ENCODE measurements at regions not wholly inside any gene's neighbourhood (a gene's known extent, or its start where the extent isn't known, plus 50 kb on each side); places are given as distances from the start of the nearest gene placed in this dataset.

- no peak overlapping the region for H3K27ac Mint-ChIP-seq
- H3K27me3 Mint-ChIP-seq: no peaks in the 10 kb centered on the region
- intact Hi-C loops (cut with micrococcal nuclease): no loop called here
- H3K4me3 Mint-ChIP-seq: no peak overlapping the region
- CTCF ChIA-PET: no interaction called here
- H3K9me3 Mint-ChIP-seq: no peaks in the 10 kb centered on the region
- TF ChIP-seq, protein P1, sequence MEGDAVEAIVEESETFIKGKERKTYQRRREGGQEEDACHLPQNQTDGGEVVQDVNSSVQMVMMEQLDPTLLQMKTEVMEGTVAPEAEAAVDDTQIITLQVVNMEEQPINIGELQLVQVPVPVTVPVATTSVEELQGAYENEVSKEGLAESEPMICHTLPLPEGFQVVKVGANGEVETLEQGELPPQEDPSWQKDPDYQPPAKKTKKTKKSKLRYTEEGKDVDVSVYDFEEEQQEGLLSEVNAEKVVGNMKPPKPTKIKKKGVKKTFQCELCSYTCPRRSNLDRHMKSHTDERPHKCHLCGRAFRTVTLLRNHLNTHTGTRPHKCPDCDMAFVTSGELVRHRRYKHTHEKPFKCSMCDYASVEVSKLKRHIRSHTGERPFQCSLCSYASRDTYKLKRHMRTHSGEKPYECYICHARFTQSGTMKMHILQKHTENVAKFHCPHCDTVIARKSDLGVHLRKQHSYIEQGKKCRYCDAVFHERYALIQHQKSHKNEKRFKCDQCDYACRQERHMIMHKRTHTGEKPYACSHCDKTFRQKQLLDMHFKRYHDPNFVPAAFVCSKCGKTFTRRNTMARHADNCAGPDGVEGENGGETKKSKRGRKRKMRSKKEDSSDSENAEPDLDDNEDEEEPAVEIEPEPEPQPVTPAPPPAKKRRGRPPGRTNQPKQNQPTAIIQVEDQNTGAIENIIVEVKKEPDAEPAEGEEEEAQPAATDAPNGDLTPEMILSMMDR (IDR thresholded peaks at IDR 0.05): no peak
- POLR2A ChIA-PET: no interaction called here
- no peaks in the 10 kb centered on the region for H3K36me3 Mint-ChIP-seq (ENCODE audit: low read depth)
- no peak for ATAC-seq (ENCODE audit: low read depth)
- DNase-seq: no peak
- peaks cover 2% of the 10 kb centered on the region for H3K4me1 Mint-ChIP-seq
These were observed 382.2 kb downstream of the ICE1 start for GRCh38 chr5:5804478-5805233.

DNA sequence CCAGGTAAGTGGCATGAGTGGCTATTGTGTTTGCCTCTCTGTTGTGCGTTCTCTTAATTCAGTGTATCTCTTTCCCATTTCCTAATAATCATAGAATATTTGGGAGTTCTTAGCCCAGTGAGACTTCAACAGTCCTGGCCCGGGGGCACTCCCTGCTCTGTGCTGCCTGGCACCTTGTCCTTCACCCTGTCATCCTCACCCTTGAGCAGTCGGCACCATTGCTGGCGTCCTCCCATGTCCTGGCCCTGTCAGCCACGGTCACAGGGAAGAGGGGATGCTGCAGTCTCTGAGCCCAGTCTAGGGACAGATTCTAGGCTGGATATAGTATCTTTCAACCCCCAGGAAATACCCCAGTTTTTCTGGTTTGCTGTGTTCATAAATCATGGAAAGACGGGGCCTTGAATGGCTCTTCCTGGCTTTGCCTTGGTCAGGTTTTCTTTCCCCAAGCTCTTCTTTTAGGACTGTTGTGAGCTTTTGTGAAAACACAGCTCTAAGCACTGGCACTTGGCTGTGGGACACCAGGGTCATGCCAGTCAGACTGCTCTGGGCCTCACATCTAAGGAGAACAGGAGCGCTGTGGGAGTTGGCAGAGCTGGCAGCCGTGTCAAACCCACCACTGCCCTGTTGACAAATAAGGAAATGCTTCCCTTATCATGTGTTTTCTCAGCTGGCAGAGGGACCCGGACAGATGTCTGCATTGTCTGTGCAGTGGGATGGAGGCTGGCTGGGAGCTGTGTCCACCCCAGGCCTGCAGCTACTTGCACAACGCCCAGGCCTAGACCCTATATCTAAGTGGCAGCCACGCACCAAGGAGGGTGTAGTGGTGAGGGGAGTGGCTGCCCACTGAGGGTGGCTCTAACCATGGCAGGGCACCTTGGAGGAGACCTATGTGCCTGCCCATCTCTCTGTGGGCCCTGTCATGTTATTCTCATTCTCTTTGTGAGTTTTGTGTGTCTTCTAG lies 378.6 kb downstream of the ICE1 start:
- Mint-ChIP-seq H3K36me3 (ENCODE audit: low read depth) (no peaks in the 10 kb centered on the region), H3K4me3 (no peak overlapping the region), H3K9me3 (no peaks in the 10 kb centered on the region), H3K4me1 (peaks cover 2% of the 10 kb centered on the region), H3K27me3 (no peaks in the 10 kb centered on the region), H3K27ac (no peak overlapping the region)
- no peak for ATAC-seq (ENCODE audit: low read depth)
- ChIA-PET POLR2A (no interaction called here), CTCF (no interaction called here)
- DNase-seq: no peak
- TF ChIP-seq, protein P1 (IDR thresholded peaks at IDR 0.05): no peak
- intact Hi-C loops (cut with micrococcal nuclease): no loop called here

DNA sequence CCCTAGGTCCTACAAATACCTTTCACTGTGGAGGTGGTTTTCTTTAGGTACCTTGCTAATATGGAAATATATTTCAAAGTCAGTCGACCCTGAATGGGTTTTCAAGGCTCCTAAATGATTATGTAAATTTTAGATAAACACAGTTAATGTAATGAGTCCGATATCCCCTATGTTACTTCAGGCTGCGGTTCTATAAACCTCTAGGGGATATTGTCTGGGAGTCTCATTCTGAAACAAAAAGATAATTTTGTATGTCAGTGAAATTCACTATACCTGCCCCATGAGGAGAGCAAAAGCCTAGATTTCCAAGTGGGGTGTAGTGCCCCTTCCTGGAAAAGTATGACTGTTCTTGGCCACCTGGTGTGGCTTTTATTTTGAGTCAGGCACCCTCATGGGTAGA lies 377.3 kb downstream of the ICE1 start:
- Mint-ChIP-seq H3K9me3 (no peaks in the 10 kb centered on the region), H3K27me3 (no peaks in the 10 kb centered on the region), H3K36me3 (ENCODE audit: low read depth) (no peaks in the 10 kb centered on the region), H3K4me3 (no peak overlapping the region), H3K27ac (no peak overlapping the region), H3K4me1 (peaks cover 2% of the 10 kb centered on the region)
- ATAC-seq (ENCODE audit: low read depth) (no peak), DNase-seq (no peak)
- ChIA-PET POLR2A (no interaction called here), CTCF (no interaction called here)
- intact Hi-C loops (cut with micrococcal nuclease): no loop called here
- TF ChIP-seq, protein P1 (IDR thresholded peaks at IDR 0.05): no peak

- no peak for ATAC-seq (ENCODE audit: low read depth)
These were observed 376.8 kb downstream of the ICE1 start for GRCh38 chr5:5799229-5799628.

GRCh38 chr5:5798462-5798861 lies 376.0 kb downstream of the ICE1 start:
- Mint-ChIP-seq H3K36me3 (ENCODE audit: low read depth) (no peaks in the 10 kb centered on the region), H3K27ac (no peak overlapping the region)
- intact Hi-C loops (cut with micrococcal nuclease): no loop called here

More at GRCh38 chr5:5799229-5799628, 376.8 kb downstream of the ICE1 start:
- H3K4me1 Mint-ChIP-seq: peaks cover 2% of the 10 kb centered on the region
- no peak overlapping the region for H3K27ac Mint-ChIP-seq
- no peak for DNase-seq
- no peaks in the 10 kb centered on the region for H3K36me3 Mint-ChIP-seq (ENCODE audit: low read depth)
- TF ChIP-seq, protein P1 (IDR thresholded peaks at IDR 0.05): no peak
- ChIA-PET CTCF (no interaction called here), POLR2A (no interaction called here)
- H3K9me3 Mint-ChIP-seq: no peaks in the 10 kb centered on the region
- H3K27me3 Mint-ChIP-seq: no peaks in the 10 kb centered on the region
- no peak overlapping the region for H3K4me3 Mint-ChIP-seq
- intact Hi-C loops (cut with micrococcal nuclease): no loop called here

More at GRCh38 chr5:5798462-5798861, 376.0 kb downstream of the ICE1 start:
- Mint-ChIP-seq H3K4me1 (peaks cover 2% of the 10 kb centered on the region), H3K27me3 (no peaks in the 10 kb centered on the region), H3K4me3 (no peak overlapping the region), H3K9me3 (no peaks in the 10 kb centered on the region)
- TF ChIP-seq, protein P1 (IDR thresholded peaks at IDR 0.05): no peak
- ChIA-PET CTCF (no interaction called here), POLR2A (no interaction called here)
- DNase-seq (no peak), ATAC-seq (ENCODE audit: low read depth) (no peak)
